Endometrial microvascular endothelial cells (primary cell): ENCODE measurements at regions not wholly inside any gene's neighbourhood (a gene's known extent, or its start where the extent isn't known, plus 50 kb on each side); places are given as distances from the start of the nearest gene placed in this dataset.

Experiments
- in situ Hi-C: cut with HindIII; loops from 2 replicates; pipeline ENCODE4 v1.10.0; 2017; ENCODE audit warnings: low sequenced_read_pairs, low pct_unique_long_range_greater_than_20kb; ENCODE audit errors: inconsistent ontology term

GRCh38 chr10:21171197-21171935, 274.3 kb upstream of the NEBL start:
- in situ Hi-C loops = no loop called here

DNA sequence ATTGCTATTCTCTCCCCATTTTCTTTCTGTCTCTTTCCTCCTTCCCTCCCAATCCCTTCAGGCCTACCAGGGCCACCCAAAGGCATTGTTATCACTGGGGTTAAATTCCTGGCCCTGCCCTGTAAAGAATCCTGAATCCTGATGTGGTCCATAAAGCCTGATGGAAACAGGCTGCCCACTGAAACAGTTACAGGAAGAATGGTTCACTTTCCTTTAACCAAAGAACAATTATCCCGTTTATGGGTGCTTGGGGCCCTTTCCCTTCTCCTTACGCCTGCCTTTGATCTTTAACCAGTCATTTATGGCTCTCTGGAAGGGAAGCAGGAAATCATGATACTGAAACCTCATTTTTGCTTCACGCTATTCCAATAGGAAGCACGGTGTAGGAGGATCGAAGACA, 273.1 kb upstream of the NEBL start:
- in situ Hi-C loops = no loop called here

DNA sequence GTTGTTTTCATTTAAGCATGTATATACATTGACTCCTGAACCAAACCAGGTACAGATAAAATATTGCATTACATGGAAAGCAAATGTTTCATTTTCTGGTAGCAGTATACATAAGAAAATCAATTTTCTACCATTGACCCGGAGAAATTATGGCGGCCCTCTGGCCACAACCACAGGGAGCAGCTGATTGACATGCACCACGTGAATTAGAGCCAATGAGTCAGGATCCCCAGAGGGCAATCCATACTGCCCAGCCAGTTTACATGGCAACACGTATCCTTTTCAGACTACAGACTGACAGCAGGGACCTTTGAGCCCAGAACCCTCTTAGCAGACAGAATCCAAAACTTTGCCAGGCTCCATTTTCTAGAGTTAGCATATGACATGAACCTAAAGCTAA, 272.2 kb upstream of the NEBL start:
- in situ Hi-C loops = no loop called here

GRCh38 chr10:21167288-21168010, 270.3 kb upstream of the NEBL start:
- in situ Hi-C loops = no loop called here

- in situ Hi-C loops = no loop called here
These were observed 269.6 kb upstream of the NEBL start for GRCh38 chr10:21166557-21167287.

DNA sequence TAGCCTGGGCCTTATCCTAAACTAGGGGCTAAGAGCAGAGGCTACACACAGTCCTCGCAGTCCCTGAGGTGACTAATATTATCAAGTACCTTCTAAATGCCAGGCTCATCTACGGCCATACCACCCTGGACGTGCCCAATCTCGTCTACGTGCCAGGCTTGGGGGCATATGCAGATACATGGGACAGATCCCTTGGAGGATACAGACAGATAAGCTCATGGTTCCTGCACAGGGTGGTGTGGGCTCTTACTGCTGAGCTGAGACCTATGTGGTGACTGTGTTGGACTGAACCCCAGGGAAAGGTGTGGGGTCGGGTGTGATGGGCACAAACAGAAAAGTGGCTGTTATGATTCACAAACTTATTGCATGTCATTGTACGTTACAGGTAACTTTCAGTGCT, 268.4 kb upstream of the NEBL start:
- in situ Hi-C loops = no loop called here

GRCh38 chr10:21164687-21165086, 267.6 kb upstream of the NEBL start:
- in situ Hi-C loops = no loop called here

GRCh38 chr10:21162948-21163347, 265.8 kb upstream of the NEBL start:
- in situ Hi-C loops = no loop called here

DNA sequence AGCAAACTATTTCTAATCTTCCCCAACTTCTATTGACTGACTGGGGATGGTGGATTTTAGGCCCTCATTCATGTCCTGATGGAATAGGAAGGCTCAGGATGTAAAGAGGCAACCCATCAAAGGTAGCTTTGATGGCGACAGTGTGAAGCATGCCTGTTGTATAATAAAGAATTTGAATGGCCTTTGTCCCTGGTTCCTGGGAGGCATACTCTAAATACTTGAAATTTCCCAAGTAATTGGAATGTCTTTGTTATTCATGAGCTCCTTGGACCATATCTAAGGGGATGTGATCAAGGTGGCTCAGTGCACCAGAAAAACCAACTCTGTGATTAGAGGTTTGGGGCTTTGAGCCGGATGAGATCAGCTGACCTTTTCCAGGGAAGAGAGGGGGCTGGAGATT, 264.5 kb upstream of the NEBL start:
- in situ Hi-C loops = no loop called here

DNA sequence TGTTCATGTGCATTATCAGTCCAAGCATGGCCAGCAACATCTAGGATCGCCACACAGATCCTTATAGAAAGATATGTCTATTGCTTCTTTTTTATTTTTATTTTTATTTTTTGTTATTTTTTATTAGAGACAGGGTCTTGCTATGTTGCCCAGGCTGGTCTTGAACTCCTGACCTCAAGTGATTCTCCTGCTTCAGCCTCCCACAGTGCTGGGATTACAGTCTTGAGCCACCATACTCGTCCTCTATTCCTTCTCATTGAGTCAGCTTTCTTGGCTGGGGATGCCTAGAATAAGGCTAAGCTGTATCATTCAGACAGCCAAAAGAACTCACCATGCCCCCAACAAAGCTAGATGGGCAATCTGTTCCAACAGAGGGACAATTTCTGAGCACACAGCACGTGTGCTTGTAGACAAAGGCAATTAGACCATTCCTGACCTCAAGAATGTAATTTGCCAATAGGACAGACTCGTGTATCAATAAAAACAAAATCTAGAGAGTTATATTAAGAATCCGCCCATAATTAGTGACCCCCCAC, 264.0 kb upstream of the NEBL start:
- in situ Hi-C loops = no loop called here

- in situ Hi-C loops = no loop called here
These were observed 263.0 kb upstream of the NEBL start for GRCh38 chr10:21160116-21160515.

DNA sequence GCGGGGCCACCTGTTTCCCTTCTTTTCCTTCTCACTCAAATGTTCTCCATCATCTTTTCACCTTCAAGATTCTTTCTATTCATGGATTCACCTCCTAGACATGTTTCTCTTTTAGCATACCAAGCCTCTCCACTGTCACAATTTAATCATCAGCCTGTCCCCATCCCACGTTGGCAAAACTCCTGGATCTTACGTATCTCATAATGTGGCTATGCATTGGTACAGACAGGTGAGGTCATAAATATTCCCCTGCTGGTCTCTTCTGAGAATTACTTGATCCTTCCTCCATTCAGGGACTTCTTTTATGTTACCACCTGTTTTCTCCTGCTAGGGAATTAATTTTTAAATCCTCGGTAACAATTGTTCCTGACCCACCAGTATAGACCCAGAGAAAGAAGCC, 262.6 kb upstream of the NEBL start:
- in situ Hi-C loops = no loop called here

GRCh38 chr10:21158301-21158700, 261.2 kb upstream of the NEBL start:
- in situ Hi-C loops = no loop called here

- in situ Hi-C loops = no loop called here
These were observed 260.6 kb upstream of the NEBL start for GRCh38 chr10:21157664-21158063.

- in situ Hi-C loops = no loop called here
These were observed 253.1 kb upstream of the NEBL start for GRCh38 chr10:21150166-21150565.

GRCh38 chr10:21146436-21146789, 249.3 kb upstream of the NEBL start:
- in situ Hi-C loops = no loop called here

DNA sequence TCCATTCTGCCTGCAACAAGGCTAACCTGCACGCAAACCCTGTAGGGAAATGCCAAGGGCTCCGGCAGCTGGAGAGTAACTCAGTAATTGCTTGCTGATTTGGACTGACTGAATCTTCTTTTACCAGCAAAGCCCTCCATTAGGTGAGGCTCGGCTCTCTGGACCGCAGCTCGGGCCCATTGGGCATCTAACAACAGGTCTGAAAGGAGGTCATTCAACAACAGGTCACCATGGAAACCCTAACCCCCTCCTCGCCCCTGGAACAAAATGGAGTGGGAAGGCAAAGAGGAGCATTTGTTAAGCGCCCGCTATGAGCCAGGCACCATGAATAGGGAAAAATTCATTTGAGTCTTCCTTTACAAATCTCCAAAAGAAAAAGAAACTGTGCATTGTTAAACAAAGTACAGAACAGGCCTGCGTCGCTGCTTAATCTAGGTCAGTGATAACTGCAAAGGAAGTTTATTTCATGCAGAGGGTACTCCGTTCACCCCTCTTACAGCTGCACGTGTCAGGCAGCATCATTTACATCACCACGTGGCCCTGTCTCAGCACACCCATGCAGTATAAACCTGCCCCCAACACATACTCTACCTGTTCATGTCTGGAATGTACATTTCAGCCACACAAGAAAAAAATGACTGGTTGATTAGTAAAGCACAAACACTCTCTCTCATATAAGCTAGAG, 248.8 kb upstream of the NEBL start:
- in situ Hi-C loops = no loop called here

DNA sequence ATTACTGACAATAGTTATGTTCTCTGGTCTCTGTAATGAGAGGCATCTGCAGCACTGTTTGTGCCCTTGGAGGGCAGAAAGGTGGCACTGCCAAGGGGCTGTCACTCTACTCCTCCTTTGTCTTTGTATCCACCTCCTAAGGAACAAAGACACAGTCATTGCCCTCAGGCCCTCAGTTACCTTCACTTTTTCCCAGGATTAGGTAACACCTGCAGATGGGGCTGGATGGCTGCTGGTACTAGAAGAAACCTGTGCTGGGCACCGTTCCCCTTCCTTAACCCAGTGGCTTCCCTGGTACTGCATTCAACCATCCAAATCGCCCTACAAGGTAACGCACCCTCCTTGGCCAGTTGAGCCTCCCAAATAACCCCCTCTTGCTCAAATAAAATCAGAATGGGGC, 246.9 kb upstream of the NEBL start:
- in situ Hi-C loops = no loop called here

DNA sequence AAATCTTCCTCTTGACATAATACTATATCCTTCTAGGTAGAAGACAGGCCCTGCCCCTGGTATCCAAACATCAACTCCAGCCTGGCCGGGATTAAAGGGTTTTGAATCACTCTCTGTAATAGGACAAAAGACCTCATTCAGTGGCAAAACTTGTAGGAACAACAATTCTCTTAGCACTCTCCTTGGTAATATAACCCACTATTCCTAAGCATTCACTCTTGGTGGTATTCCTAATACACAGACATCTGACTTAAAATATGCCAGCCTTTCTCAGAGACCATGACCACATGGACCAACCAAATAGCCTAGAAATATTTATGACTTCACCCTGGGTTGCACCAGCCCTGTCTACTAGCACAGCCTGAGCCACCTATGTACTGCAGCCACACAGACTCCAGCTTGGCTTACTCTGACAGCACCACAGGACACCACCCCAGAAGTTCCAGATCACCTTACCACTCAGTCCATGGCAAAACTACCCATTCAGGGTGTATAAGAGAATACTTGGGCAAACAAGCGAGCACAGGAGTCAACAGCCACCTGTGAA, 244.9 kb upstream of the NEBL start:
- in situ Hi-C loops = no loop called here
